GM06990 (cell line): ENCODE measurements at regions not wholly inside any gene's neighbourhood (a gene's known extent, or its start where the extent isn't known, plus 50 kb on each side); places are given as distances from the start of the nearest gene placed in this dataset.

Source experiments
- DNase-seq: peaks from one replicate; pipeline ENCODE4 v3.0.0-alpha.2; 2011; ENCODE audit not compliant: insufficient read length; ENCODE audit errors: extremely low read depth
- H3K27me3 ChIP-seq: replicated peaks from 2 replicates; pipeline ENCODE4 v1.6.0; 2011; ENCODE audit warnings: low read length; ENCODE audit not compliant: control insufficient read depth, insufficient read depth
- H3K36me3 ChIP-seq: 2 replicates; pipeline ENCODE4 v1.5.1; 2011; ENCODE audit warnings: low read length; ENCODE audit not compliant: control insufficient read depth, insufficient read depth
- H3K4me3 ChIP-seq: replicated peaks from 2 replicates; pipeline ENCODE4 v1.5.1; 2011; ENCODE audit warnings: low read depth, mild to moderate bottlenecking, control low read depth, low read length
- TF ChIP-seq, protein P1 (sequence below): IDR thresholded peaks from 2 replicates; pipeline ENCODE4 v1.5.1; 2011; ENCODE audit warnings: low read length, control low read depth, mild to moderate bottlenecking, inconsistent platforms; ENCODE audit not compliant: insufficient read depth, poor library complexity, severe bottlenecking

DNA sequence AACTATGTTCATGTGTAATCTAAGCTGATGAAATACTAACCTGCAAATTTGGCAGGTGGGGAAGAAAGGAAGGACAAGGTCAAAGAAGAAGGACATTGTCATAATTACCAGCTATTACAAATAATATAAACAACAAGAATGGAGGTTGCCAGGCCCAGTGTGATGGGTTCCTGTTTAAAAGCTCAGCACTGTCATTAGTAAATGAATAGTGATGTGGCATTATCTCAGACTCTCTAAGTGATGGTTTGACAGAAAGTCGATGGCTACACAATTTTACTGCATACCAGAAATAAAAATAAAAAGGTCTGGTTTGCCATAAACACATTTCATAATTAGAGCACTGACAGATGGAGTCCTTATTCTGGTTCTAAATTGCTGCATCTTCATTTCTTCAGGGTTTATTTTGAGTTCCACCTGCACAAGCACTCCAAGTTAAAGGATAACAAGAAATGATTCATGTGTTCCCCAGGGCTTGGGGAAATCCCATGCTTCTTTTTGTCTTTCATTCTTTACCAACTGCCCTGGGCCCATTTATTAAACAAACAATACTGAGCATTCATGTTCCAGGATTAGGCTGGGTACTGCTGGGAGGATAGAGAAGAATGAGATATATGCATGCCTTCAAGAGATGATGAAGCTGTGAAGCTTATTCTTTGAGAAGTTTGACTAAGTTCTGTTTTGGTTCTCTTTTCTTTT lies 367.8 kb upstream of the RASGEF1B start:
- H3K36me3 ChIP-seq: no peaks in the 10 kb centered on the region
- TF ChIP-seq, protein P1, sequence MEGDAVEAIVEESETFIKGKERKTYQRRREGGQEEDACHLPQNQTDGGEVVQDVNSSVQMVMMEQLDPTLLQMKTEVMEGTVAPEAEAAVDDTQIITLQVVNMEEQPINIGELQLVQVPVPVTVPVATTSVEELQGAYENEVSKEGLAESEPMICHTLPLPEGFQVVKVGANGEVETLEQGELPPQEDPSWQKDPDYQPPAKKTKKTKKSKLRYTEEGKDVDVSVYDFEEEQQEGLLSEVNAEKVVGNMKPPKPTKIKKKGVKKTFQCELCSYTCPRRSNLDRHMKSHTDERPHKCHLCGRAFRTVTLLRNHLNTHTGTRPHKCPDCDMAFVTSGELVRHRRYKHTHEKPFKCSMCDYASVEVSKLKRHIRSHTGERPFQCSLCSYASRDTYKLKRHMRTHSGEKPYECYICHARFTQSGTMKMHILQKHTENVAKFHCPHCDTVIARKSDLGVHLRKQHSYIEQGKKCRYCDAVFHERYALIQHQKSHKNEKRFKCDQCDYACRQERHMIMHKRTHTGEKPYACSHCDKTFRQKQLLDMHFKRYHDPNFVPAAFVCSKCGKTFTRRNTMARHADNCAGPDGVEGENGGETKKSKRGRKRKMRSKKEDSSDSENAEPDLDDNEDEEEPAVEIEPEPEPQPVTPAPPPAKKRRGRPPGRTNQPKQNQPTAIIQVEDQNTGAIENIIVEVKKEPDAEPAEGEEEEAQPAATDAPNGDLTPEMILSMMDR: no peak
- H3K4me3 ChIP-seq: no peak overlapping the region
- DNase-seq: no peak
- no peaks in the 10 kb centered on the region; the same call in 1 of the 2 replicates for H3K27me3 ChIP-seq

DNA sequence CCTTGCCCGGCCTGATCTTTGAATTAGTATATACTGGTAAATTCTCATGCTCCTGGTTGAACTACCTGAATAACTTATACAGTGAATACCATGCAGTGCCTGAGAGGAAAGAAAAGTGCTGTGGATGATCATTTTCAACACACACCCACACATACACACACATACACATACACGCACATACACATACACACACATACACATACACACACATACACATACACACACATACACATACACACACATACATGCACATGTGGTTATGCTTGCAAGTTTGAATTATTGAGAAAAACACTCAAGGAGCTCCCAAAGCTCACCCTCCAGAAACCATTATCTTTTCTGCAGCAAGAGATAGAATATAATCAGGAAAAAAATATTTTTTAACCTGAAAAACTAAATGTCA lies 366.9 kb upstream of the RASGEF1B start:
- no peak overlapping the region for H3K4me3 ChIP-seq
- H3K36me3 ChIP-seq: no peaks in the 10 kb centered on the region
- no peaks in the 10 kb centered on the region; the same call in 1 of the 2 replicates for H3K27me3 ChIP-seq
- TF ChIP-seq, protein P1: no peak
- DNase-seq: no peak

DNA sequence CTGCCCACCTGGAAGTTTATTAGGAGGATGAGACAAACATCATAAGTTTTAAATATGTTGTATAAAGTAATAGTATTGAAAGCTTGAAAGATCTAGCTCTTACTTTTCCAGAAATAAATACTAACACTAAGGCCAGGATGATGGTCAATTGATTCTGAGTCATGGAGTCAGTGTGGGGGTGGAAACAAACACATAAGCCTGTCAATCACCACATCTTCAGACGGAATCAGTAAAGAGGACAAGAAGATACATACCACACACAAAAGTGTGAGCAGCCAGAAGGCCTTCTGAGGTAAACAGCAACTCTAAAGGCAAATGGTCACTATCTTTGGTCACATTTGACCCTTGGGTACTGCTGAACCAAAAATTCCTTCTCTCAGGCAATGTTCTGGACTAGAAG lies 365.0 kb upstream of the RASGEF1B start:
- no peaks in the 10 kb centered on the region for H3K36me3 ChIP-seq
- TF ChIP-seq, protein P1: no peak
- DNase-seq: no peak
- H3K4me3 ChIP-seq: no peak overlapping the region
- H3K27me3 ChIP-seq: no peaks in the 10 kb centered on the region; the same call in 1 of the 2 replicates

DNA sequence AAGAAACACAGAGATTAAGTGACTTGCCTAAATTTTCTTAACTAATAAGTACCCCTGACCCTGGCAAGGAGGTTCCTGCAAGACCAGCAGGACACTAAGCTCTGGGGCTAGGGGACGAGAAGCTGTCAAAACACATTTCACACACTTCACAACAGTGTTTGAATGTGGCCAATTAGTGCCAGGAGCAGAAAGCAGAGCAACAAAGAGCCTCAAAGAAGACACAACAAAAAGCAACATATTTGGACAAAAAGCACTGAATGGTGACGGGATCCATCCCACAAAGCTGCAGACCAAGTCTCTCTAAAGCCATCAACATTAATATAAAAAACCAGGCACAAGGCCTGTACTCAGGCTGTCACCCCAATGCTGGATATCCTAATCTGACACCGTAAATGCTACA lies 361.9 kb upstream of the RASGEF1B start:
- H3K27me3 ChIP-seq: no peaks in the 10 kb centered on the region; the same call in 1 of the 2 replicates
- no peak overlapping the region for H3K4me3 ChIP-seq
- TF ChIP-seq, protein P1: no peak
- DNase-seq: no peak
- H3K36me3 ChIP-seq: no peaks in the 10 kb centered on the region

DNA sequence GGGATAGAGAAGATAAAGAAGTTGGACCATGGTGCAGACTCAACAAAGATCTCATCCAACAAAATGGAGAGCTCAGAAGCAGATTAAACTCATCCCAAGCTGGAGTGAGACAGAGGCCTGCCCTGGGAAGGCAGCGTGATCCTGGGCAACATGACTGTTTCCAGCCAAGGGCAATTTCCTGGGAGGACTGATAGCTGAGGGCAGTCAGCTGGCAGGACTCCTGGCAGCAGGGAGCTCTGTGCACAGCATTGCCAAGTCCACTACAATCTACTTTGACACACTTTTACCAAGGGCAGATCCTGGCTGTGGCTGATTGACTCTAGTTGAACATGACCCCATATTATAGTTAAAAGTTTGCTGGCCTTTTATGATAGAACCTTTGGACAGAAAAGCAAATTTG lies 357.3 kb upstream of the RASGEF1B start:
- TF ChIP-seq, protein P1: no peak
- no peak for DNase-seq
- no peak overlapping the region for H3K4me3 ChIP-seq
- H3K27me3 ChIP-seq: no peaks in the 10 kb centered on the region; the same call in 1 of the 2 replicates
- no peaks in the 10 kb centered on the region for H3K36me3 ChIP-seq
